HepG2 (cell line): ENCODE measurements at regions not wholly inside any gene's neighbourhood (a gene's known extent, or its start where the extent isn't known, plus 50 kb on each side); places are given as distances from the start of the nearest gene placed in this dataset.
A peak's percentile ranks its signal among the peaks of the same experiment; 100 is the strongest.

Experiments
- AHR ChIP-seq: IDR thresholded peaks from 2 replicates; pipeline ENCODE4 v1.6.1; 2018; ENCODE audit warnings: missing genetic modification reagents, missing compliant biosample characterization
- BCL6 ChIP-seq: IDR thresholded peaks from 2 replicates; pipeline ENCODE4 v1.6.1; 2016; ENCODE audit warnings: missing genetic modification reagents, missing compliant biosample characterization
- ELF3 ChIP-seq: IDR thresholded peaks from 2 replicates; pipeline ENCODE4 v1.6.1; 2016; ENCODE audit warnings: missing genetic modification reagents, missing compliant biosample characterization
- GATAD2A ChIP-seq: IDR thresholded peaks from 2 replicates; pipeline ENCODE4 v1.6.1; 2016
- HNF4A ChIP-seq: sonication (generic); formaldehyde crosslinking; IDR thresholded peaks from 2 replicates; pipeline ENCODE4 v1.4.0; 2020; ENCODE audit warnings: missing genetic modification reagents
- PAXIP1 ChIP-seq: sonication (generic); formaldehyde crosslinking; conservative IDR thresholded peaks from 2 replicates; pipeline ENCODE4 v1.4.0; 2020; ENCODE audit warnings: mild to moderate bottlenecking, missing genetic modification reagents, moderate library complexity
- PCBP2 ChIP-seq: fragments of 200-400 bp; formaldehyde crosslinking; optimal IDR thresholded peaks from 2 replicates; pipeline ENCODE3; 2018; ENCODE audit warnings: low read length, low read depth; ENCODE audit not compliant: poor library complexity, severe bottlenecking
- SOX6 ChIP-seq, 2 experiments: fragments of 450-650 bp in 1 of 2; sonication (generic) in 1 of 2; formaldehyde crosslinking in 1 of 2; IDR thresholded peaks; 2 replicates each; pipeline versions ENCODE4 v1.4.0 to v1.6.1; 2017 to 2020; ENCODE audit warnings: antibody characterized with exemption in 1 of 2, mild to moderate bottlenecking in 1 of 2, missing genetic modification reagents in 1 of 2
- STAG1 ChIP-seq: sonication (generic); formaldehyde crosslinking; IDR thresholded peaks from 2 replicates; pipeline ENCODE4 v1.4.0; 2020; ENCODE audit warnings: missing genetic modification reagents
- ZBTB43 ChIP-seq: sonication (generic); formaldehyde crosslinking; conservative IDR thresholded peaks from 2 replicates; pipeline ENCODE4 v1.4.0; 2020; ENCODE audit warnings: missing genetic modification reagents
- ZNF274 ChIP-seq: sonication (generic); formaldehyde crosslinking; IDR thresholded peaks from 2 replicates; pipeline ENCODE4 v1.5.1; 2020; ENCODE audit warnings: mild to moderate bottlenecking, missing genetic modification reagents
- ZNF646 ChIP-seq: sonication (generic); formaldehyde crosslinking; IDR thresholded peaks from 2 replicates; pipeline ENCODE4 v1.9.0; 2021; ENCODE audit warnings: mild to moderate bottlenecking, missing genetic modification reagents
- TF ChIP-seq, protein P1 (sequence below), 2 experiments: IDR thresholded peaks; 2 replicates each; pipeline ENCODE4 v1.6.1; 2011 to 2012; ENCODE audit warnings: low read length in 2 of 2, borderline replicate concordance in 1 of 2, low read depth in 1 of 2, mild to moderate bottlenecking in 1 of 2, moderate library complexity in 1 of 2
- TF ChIP-seq, protein P2 (sequence below): sonication (generic); formaldehyde crosslinking; IDR thresholded peaks from 2 replicates; pipeline ENCODE4 v1.8.1; 2023; ENCODE audit warnings: mild to moderate bottlenecking, missing genetic modification reagents

GRCh38 chr1:113018911-113019310 lies 54.1 kb upstream of the LRIG2 start (continued):
- TF ChIP-seq, protein P1, sequence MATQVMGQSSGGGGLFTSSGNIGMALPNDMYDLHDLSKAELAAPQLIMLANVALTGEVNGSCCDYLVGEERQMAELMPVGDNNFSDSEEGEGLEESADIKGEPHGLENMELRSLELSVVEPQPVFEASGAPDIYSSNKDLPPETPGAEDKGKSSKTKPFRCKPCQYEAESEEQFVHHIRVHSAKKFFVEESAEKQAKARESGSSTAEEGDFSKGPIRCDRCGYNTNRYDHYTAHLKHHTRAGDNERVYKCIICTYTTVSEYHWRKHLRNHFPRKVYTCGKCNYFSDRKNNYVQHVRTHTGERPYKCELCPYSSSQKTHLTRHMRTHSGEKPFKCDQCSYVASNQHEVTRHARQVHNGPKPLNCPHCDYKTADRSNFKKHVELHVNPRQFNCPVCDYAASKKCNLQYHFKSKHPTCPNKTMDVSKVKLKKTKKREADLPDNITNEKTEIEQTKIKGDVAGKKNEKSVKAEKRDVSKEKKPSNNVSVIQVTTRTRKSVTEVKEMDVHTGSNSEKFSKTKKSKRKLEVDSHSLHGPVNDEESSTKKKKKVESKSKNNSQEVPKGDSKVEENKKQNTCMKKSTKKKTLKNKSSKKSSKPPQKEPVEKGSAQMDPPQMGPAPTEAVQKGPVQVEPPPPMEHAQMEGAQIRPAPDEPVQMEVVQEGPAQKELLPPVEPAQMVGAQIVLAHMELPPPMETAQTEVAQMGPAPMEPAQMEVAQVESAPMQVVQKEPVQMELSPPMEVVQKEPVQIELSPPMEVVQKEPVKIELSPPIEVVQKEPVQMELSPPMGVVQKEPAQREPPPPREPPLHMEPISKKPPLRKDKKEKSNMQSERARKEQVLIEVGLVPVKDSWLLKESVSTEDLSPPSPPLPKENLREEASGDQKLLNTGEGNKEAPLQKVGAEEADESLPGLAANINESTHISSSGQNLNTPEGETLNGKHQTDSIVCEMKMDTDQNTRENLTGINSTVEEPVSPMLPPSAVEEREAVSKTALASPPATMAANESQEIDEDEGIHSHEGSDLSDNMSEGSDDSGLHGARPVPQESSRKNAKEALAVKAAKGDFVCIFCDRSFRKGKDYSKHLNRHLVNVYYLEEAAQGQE (IDR thresholded peaks at IDR 0.05; ENCODE audit: borderline replicate concordance in 1 of 2, low read depth in 1 of 2, low read length in 2 of 2): no peak
- TF ChIP-seq SOX6 (IDR thresholded peaks at IDR 0.05) (no peak), SOX6 (CRISPR knock-in tag; IDR thresholded peaks at IDR 0.05) (peak; percentile 33; the same call in 1 of the 2 replicates), STAG1 (no peak), ZBTB43 (no peak), BCL6 (CRISPR knock-in tag) (peak; percentile 27; the same call in 1 of the 2 replicates), HNF4A (CRISPR knock-in tag) (peak; percentile 32; the same call in 1 of the 2 replicates), ZNF646 (CRISPR knock-in tag) (no peak), ELF3 (CRISPR knock-in tag) (no peak; the same call in 1 of the 2 replicates), ZNF274 (no peak), PCBP2 (no peak), GATAD2A (CRISPR knock-in tag) (peak; percentile 21; the same call in 1 of the 2 replicates), AHR (CRISPR knock-in tag) (no peak), PAXIP1 (CRISPR knock-in tag) (peak; percentile 60)
- TF ChIP-seq, protein P2, sequence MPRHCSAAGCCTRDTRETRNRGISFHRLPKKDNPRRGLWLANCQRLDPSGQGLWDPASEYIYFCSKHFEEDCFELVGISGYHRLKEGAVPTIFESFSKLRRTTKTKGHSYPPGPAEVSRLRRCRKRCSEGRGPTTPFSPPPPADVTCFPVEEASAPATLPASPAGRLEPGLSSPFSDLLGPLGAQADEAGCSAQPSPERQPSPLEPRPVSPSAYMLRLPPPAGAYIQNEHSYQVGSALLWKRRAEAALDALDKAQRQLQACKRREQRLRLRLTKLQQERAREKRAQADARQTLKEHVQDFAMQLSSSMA (CRISPR knock-in tag): no peak
